Naive thymus-derived CD4-positive, alpha-beta T cell (primary cell): ENCODE measurements at regions not wholly inside any gene's neighbourhood (a gene's known extent, or its start where the extent isn't known, plus 50 kb on each side); places are given as distances from the start of the nearest gene placed in this dataset.
A peak's percentile ranks its signal among the peaks of the same experiment; 100 is the strongest.

ENCODE experiments used
- ATAC-seq: fragments of 150-1000 bp; cut with Tn5 transposase; 2 replicates; pipeline ENCODE4 v1.10.0; 2021; ENCODE audit warnings: mild to moderate bottlenecking, moderate library complexity
- CTCF ChIA-PET: fragments of 350-600 bp; sonication (Branson Sonifier 250); formaldehyde crosslinking; loops from one replicate; lab custom pipeline; 2021; ENCODE audit warnings: antibody characterized with exemption; lab: Charles Lee
- POLR2A ChIA-PET: fragments of 350-600 bp; sonication (Branson Sonifier 250); formaldehyde crosslinking; loops from one replicate; lab custom pipeline; 2021; ENCODE audit warnings: antibody characterized with exemption, inconsistent platforms; lab: Charles Lee
- DNase-seq, 9 donors: peaks; one replicate each; pipeline versions ENCODE4 v3.0.0 to v3.0.0-alpha.2; 2020 to 2022; ENCODE audit warnings: mixed read lengths in 1 of 9
- H3K27ac ChIP-seq: one replicate; pipeline ENCODE4 v1.7.0; 2013; ENCODE audit warnings: mild to moderate bottlenecking, low read depth, low read length, moderate library complexity
- H3K27me3 ChIP-seq, 2 donors: one replicate each; pipeline ENCODE4 v1.7.0; 2013; ENCODE audit warnings: low read length in 2 of 2, mild to moderate bottlenecking in 2 of 2, moderate library complexity in 2 of 2; ENCODE audit not compliant: control insufficient read depth in 2 of 2, insufficient read depth in 2 of 2
- H3K36me3 ChIP-seq, 3 experiments: 1 replicate in 2 of 3; 2 replicates in 1 of 3; pipeline ENCODE4 v1.7.0; 2013; ENCODE audit warnings: low read length in 3 of 3, mild to moderate bottlenecking in 3 of 3, moderate library complexity in 1 of 3; ENCODE audit not compliant: insufficient read depth in 3 of 3, control insufficient read depth in 2 of 3
- H3K4me1 ChIP-seq, 2 donors: one replicate each; pipeline ENCODE4 v1.7.0; 2013; ENCODE audit warnings: low read length in 2 of 2, mild to moderate bottlenecking in 2 of 2, moderate library complexity in 1 of 2; ENCODE audit not compliant: control insufficient read depth in 2 of 2, insufficient read depth in 2 of 2
- H3K4me3 ChIP-seq: 2 replicates; pipeline ENCODE4 v1.7.0; 2013; ENCODE audit warnings: mild to moderate bottlenecking, low read length
- H3K9me3 ChIP-seq, 3 experiments: 1 replicate in 2 of 3; 2 replicates in 1 of 3; pipeline ENCODE4 v1.7.0; 2013; ENCODE audit warnings: low read length in 3 of 3; ENCODE audit not compliant: control insufficient read depth in 2 of 3
- H3K27ac Mint-ChIP-seq, 9 donors: one replicate each; pipeline ENCODE4 v1.8.0; 2020 to 2022; ENCODE audit warnings: mixed read lengths in 9 of 9, mild to moderate bottlenecking in 8 of 9, moderate library complexity in 5 of 9, inconsistent platforms in 2 of 9
- H3K27me3 Mint-ChIP-seq, 5 donors: one replicate each; pipeline ENCODE4 v1.8.0; 2021 to 2022; ENCODE audit warnings: mixed read lengths in 5 of 5, mild to moderate bottlenecking in 1 of 5
- H3K36me3 Mint-ChIP-seq, 5 donors: one replicate each; pipeline ENCODE4 v1.8.0; 2020 to 2022; ENCODE audit warnings: mixed read lengths in 5 of 5, mild to moderate bottlenecking in 3 of 5, inconsistent platforms in 1 of 5
- H3K4me1 Mint-ChIP-seq, 7 donors: one replicate each; pipeline ENCODE4 v1.8.0; 2020 to 2022; ENCODE audit warnings: mixed read lengths in 7 of 7, mild to moderate bottlenecking in 3 of 7, inconsistent platforms in 1 of 7
- H3K4me3 Mint-ChIP-seq, 10 donors: one replicate each; pipeline ENCODE4 v1.8.0; 2020 to 2022; ENCODE audit warnings: mild to moderate bottlenecking in 10 of 10, mixed read lengths in 10 of 10, moderate library complexity in 6 of 10, inconsistent platforms in 2 of 10
- H3K9me3 Mint-ChIP-seq, 11 donors: one replicate each; pipeline ENCODE4 v1.8.0; 2020 to 2022; ENCODE audit warnings: mixed read lengths in 11 of 11, mild to moderate bottlenecking in 4 of 11, inconsistent platforms in 1 of 11, moderate library complexity in 1 of 11
- intact Hi-C, 2 donors: fragments of 100-400 bp; cut with micrococcal nuclease; formaldehyde crosslinking; loops; one replicate each; pipeline ENCODE4 v1.15.1; 2023

GRCh38 chr20:52684176-52684575, 288.0 kb upstream of the TSHZ2 start:
- H3K27me3 ChIP-seq, result no peaks in the 10 kb centered on the region
- Mint-ChIP-seq H3K27me3 (peaks cover 0 to 3% (median 0%) of the 10 kb centered on the region in 5 donors), H3K9me3 (peaks cover 0 to 12% (median 2%) of the 10 kb centered on the region in 11 donors), H3K4me3 (no peak overlapping the region), H3K36me3 (peaks cover 0 to 3% (median 3%) of the 10 kb centered on the region in 5 donors), H3K4me1 (no peaks in the 10 kb centered on the region), H3K27ac (no peak overlapping the region)
- ChIA-PET POLR2A (no interaction called here), CTCF (no interaction called here)
- intact Hi-C loops, result no loop called here
- ATAC-seq (no peak), DNase-seq (no peak)
- H3K4me3 ChIP-seq, result no peak overlapping the region
- no peak overlapping the region for H3K27ac ChIP-seq
- H3K9me3 ChIP-seq, result no peaks in the 10 kb centered on the region
- no peaks in the 10 kb centered on the region for H3K4me1 ChIP-seq
- no peaks in the 10 kb centered on the region for H3K36me3 ChIP-seq

DNA sequence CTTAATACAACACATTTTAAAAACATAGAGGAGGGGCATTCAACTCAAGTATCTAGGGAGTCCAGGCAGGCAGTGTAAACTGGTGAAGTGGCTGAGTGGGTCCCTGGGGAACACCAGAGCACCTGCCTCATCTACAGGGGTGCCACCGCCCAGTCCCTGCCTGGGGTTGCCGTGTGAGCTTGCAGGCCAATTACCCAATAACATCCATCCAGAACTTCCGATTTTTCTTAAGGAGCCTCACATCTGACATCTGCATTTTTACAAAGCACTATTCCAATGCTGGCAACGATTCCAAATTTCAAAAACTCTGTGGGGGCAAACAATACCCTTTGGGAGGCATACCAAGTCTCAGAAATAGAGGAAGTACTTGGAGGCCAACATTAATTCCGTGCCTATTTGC, 288.4 kb upstream of the TSHZ2 start:
- Histone ChIP-seq H3K9me3 (no peaks in the 10 kb centered on the region), H3K27me3 (no peaks in the 10 kb centered on the region), H3K27ac (no peak overlapping the region), H3K4me3 (no peak overlapping the region), H3K36me3 (no peaks in the 10 kb centered on the region), H3K4me1 (no peaks in the 10 kb centered on the region)
- DNase-seq (no peak), ATAC-seq (no peak)
- H3K9me3 Mint-ChIP-seq, result peaks cover 0 to 12% (median 2%) of the 10 kb centered on the region in 11 donors
- H3K36me3 Mint-ChIP-seq, result peaks cover 0 to 3% (median 3%) of the 10 kb centered on the region in 5 donors
- H3K27ac Mint-ChIP-seq, result no peak overlapping the region
- H3K4me3 Mint-ChIP-seq, result no peak overlapping the region
- POLR2A ChIA-PET, result no interaction called here
- no peaks in the 10 kb centered on the region for H3K4me1 Mint-ChIP-seq
- H3K27me3 Mint-ChIP-seq, result peaks cover 0 to 6% (median 0%) of the 10 kb centered on the region in 5 donors
- CTCF ChIA-PET, result no interaction called here
- intact Hi-C loops, result no loop called here

GRCh38 chr20:52682237-52682636, 289.9 kb upstream of the TSHZ2 start:
- H3K4me1 ChIP-seq, result no peaks in the 10 kb centered on the region
- ATAC-seq (peak; percentile 65), DNase-seq (no peak)
- peaks cover 0 to 3% (median 0%) of the 10 kb centered on the region in 7 donors for H3K4me1 Mint-ChIP-seq
- peaks cover 0 to 7% (median 0%) of the 10 kb centered on the region in 5 donors for H3K27me3 Mint-ChIP-seq
- peaks cover 0 to 3% (median 3%) of the 10 kb centered on the region in 5 donors for H3K36me3 Mint-ChIP-seq
- no peak overlapping the region for H3K4me3 ChIP-seq
- no peak overlapping the region for H3K27ac Mint-ChIP-seq
- CTCF ChIA-PET, result interaction anchor here (0.7 kb wide), 1 partner anchor 426 kb away, joined by 3 read pairs; no protein-coding TSS in a partner anchor
- no peaks in the 10 kb centered on the region for H3K27me3 ChIP-seq
- H3K9me3 ChIP-seq, result no peaks in the 10 kb centered on the region
- no peak overlapping the region for H3K27ac ChIP-seq
- H3K9me3 Mint-ChIP-seq, result peaks cover 0 to 12% (median 2%) of the 10 kb centered on the region in 11 donors
- no peak overlapping the region for H3K4me3 Mint-ChIP-seq
- POLR2A ChIA-PET, result no interaction called here
- intact Hi-C loops, result no loop called here
- no peaks in the 10 kb centered on the region for H3K36me3 ChIP-seq

GRCh38 chr20:52681288-52681687, 290.9 kb upstream of the TSHZ2 start:
- Histone ChIP-seq H3K4me3 (no peak overlapping the region), H3K4me1 (peaks cover 0 to 5% of the 10 kb centered on the region in 2 donors), H3K27ac (no peak overlapping the region), H3K9me3 (no peaks in the 10 kb centered on the region), H3K36me3 (no peaks in the 10 kb centered on the region), H3K27me3 (no peaks in the 10 kb centered on the region)
- ATAC-seq (no peak), DNase-seq (no peak)
- H3K27ac Mint-ChIP-seq, result no peak overlapping the region
- CTCF ChIA-PET, result interaction anchor here (0.6 kb wide), 1 partner anchor 988 kb away, joined by 3 read pairs; no protein-coding TSS in a partner anchor
- peaks cover 0 to 6% (median 1%) of the 10 kb centered on the region in 11 donors for H3K9me3 Mint-ChIP-seq
- H3K4me3 Mint-ChIP-seq, result no peak overlapping the region
- POLR2A ChIA-PET, result no interaction called here
- peaks cover 0 to 3% (median 3%) of the 10 kb centered on the region in 5 donors for H3K36me3 Mint-ChIP-seq
- intact Hi-C loops, result no loop called here
- peaks cover 0 to 7% (median 0%) of the 10 kb centered on the region in 5 donors for H3K27me3 Mint-ChIP-seq
- H3K4me1 Mint-ChIP-seq, result peaks cover 0 to 12% (median 8%) of the 10 kb centered on the region in 7 donors

DNA sequence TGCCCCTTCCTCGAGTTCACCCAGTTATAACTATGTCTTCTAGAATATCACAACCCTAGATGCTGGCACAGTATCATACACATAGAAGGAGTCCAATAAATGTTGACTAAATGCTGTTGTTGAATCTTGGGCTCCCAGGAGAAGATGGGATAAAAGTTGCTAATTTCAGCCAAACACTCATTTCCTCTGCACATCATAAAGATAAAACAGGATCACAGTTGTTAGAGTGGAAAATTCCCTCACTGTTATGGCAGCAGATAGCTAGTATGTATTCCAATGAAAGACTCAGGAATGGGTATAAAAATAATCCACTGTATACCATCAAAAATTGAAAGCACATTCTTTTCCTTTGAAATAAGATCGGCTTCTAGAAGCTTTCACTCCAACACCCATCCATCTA, 294.9 kb upstream of the TSHZ2 start:
- ChIA-PET CTCF (no interaction called here), POLR2A (no interaction called here)
- Histone ChIP-seq H3K36me3 (no peaks in the 10 kb centered on the region), H3K27me3 (no peaks in the 10 kb centered on the region), H3K4me3 (no peak overlapping the region), H3K27ac (no peak overlapping the region), H3K4me1 (peaks cover 0 to 8% of the 10 kb centered on the region in 2 donors), H3K9me3 (no peaks in the 10 kb centered on the region)
- Mint-ChIP-seq H3K4me3 (peak overlapping the region in 3 of 10 donors; percentile 9 to 34 (median 13)), H3K36me3 (peaks cover 0 to 3% (median 0%) of the 10 kb centered on the region in 5 donors), H3K27ac (peak overlapping the region in 3 of 9 donors; percentile 29 to 53 (median 42)), H3K4me1 (peaks cover 0 to 22% (median 14%) of the 10 kb centered on the region in 7 donors), H3K9me3 (peaks cover 0 to 2% (median 0%) of the 10 kb centered on the region in 11 donors), H3K27me3 (peaks cover 0 to 7% (median 0%) of the 10 kb centered on the region in 5 donors)
- no peak for DNase-seq
- intact Hi-C loops, result loop anchor here in 1 of 2 donors (5.0 kb wide), 1 partner anchor 365 kb away; no protein-coding TSS in a partner anchor
- ATAC-seq, result no peak

DNA sequence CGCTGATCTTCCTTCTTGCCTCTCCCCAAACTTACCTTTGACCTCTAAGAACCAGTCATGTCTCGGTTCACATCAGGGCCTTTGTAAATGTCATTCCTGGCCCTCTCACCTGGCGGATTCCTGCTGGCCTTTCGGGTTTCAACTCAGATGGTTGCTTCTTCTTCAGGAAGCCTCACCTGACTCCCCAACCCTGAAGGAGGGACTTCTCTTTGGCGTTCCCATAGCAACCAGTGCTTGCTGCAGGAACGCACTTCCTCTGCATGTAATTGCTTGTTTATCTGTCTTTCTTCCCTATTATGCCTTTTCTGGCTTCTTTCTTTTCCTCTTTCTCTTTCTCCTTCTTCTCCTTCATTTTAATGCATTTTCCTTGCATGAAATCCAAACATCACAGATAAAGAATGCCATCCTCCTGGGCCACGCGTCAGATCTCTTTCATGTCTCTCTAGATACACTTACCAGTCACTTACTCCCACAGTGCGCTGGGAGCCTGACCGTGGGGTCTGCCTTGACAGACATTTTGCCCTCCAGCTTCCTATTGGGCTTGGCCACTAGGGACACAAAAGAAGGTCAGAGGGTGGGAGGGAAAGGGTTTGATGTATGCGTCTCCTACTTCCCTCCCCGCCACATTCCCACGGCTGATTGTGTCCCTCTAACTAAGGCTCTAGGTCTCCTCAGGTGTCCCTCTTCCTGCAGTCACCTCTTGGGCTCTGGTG, 295.7 kb upstream of the TSHZ2 start:
- Histone ChIP-seq H3K36me3 (no peaks in the 10 kb centered on the region), H3K27me3 (no peaks in the 10 kb centered on the region), H3K4me3 (no peak overlapping the region), H3K27ac (no peak overlapping the region), H3K4me1 (peaks cover 0 to 8% of the 10 kb centered on the region in 2 donors), H3K9me3 (no peaks in the 10 kb centered on the region)
- Mint-ChIP-seq H3K4me1 (peaks cover 0 to 22% (median 14%) of the 10 kb centered on the region in 7 donors), H3K27me3 (peaks cover 0 to 7% (median 4%) of the 10 kb centered on the region in 5 donors), H3K4me3 (peak overlapping the region in 5 of 10 donors; percentile 9 to 52 (median 24)), H3K9me3 (peaks cover 0 to 2% (median 0%) of the 10 kb centered on the region in 11 donors), H3K36me3 (no peaks in the 10 kb centered on the region), H3K27ac (peak overlapping the region in 8 of 9 donors; percentile 3 to 82 (median 44))
- ChIA-PET POLR2A (no interaction called here), CTCF (no interaction called here)
- no peak for ATAC-seq
- intact Hi-C loops, result loop anchor here in 1 of 2 donors (5.0 kb wide), 1 partner anchor 364 kb away; no protein-coding TSS in a partner anchor
- peak in 6 of 9 donors; percentile 5 to 42 (median 25) for DNase-seq
